GM12891 (cell line): ENCODE measurements at regions not wholly inside any gene's neighbourhood (a gene's known extent, or its start where the extent isn't known, plus 50 kb on each side); places are given as distances from the start of the nearest gene placed in this dataset.

Source experiments
- DNase-seq: peaks from one replicate; pipeline ENCODE4 v3.0.0; 2011; ENCODE audit warnings: low spot score; ENCODE audit not compliant: insufficient read length
- FAIRE-seq: peaks from 2 replicates; lab custom pipeline; 2011; peaks lifted over from hg19 to GRCh38; lab: Jason Lieb, UNC
- PAX5 ChIP-seq: IDR thresholded peaks from 2 replicates; pipeline ENCODE4 v1.6.1; 2011; ENCODE audit warnings: low read length, moderate library complexity, mild to moderate bottlenecking; ENCODE audit not compliant: insufficient read depth, severe bottlenecking
- POLR2A ChIP-seq: IDR thresholded peaks from 2 replicates; pipeline ENCODE4 v1.6.1; 2011; ENCODE audit warnings: low read depth, low read length, control low read depth
- POLR2AphosphoS5 ChIP-seq: IDR thresholded peaks from 2 replicates; pipeline ENCODE4 v1.6.1; 2011; ENCODE audit warnings: low read depth, low read length, control low read depth
- POU2F2 ChIP-seq: IDR thresholded peaks from 2 replicates; pipeline ENCODE4 v1.6.1; 2011; ENCODE audit warnings: low read depth, mild to moderate bottlenecking, control low read depth, low read length, moderate library complexity
- SPI1 ChIP-seq: IDR thresholded peaks from 2 replicates; pipeline ENCODE4 v1.6.1; 2011; ENCODE audit warnings: low read depth, low read length, control low read depth
- TAF1 ChIP-seq: IDR thresholded peaks from 2 replicates; pipeline ENCODE4 v1.6.1; 2011; ENCODE audit warnings: low read depth, low read length, control low read depth

- FAIRE-seq (no peak), DNase-seq (no peak)
- TF ChIP-seq SPI1: no peak
- TF ChIP-seq POLR2A: no peak
- TF ChIP-seq TAF1: no peak
- no peak for TF ChIP-seq POU2F2
- TF ChIP-seq PAX5: no peak
- TF ChIP-seq POLR2AphosphoS5: no peak
These were observed 151.4 kb downstream of the ETAA1 start for GRCh38 chr2:67548317-67549201.

DNA sequence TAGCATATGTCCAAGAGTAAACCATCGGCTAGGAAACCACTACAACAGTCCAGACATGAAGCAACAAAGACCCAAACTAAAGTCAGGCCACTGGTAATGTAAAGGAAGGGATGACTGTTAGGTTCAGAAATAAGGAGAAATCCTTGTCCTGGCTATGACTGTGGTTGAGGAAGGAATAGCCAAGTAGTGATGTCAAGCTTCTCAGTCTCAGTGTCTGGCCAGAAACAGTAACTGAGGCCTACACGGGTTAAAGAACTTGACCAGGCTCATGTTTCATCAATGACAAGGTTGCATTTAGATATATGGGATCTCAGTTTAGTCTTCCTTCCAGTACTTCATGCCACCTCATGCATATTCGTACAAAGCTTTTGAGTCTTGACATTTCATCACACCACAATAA, 162.0 kb downstream of the ETAA1 start:
- DNase-seq (no peak), FAIRE-seq (no peak)
- TF ChIP-seq TAF1: no peak
- no peak for TF ChIP-seq SPI1
- TF ChIP-seq POLR2AphosphoS5: no peak
- no peak for TF ChIP-seq POLR2A

- no peak for DNase-seq
- no peak for FAIRE-seq
- no peak for TF ChIP-seq TAF1
- no peak for TF ChIP-seq POLR2A
- no peak for TF ChIP-seq PAX5
- no peak for TF ChIP-seq POLR2AphosphoS5
- no peak for TF ChIP-seq POU2F2
- TF ChIP-seq SPI1: no peak
These were observed 163.8 kb downstream of the ETAA1 start for GRCh38 chr2:67560771-67561456.

- TF ChIP-seq POU2F2 (no peak), PAX5 (no peak), POLR2AphosphoS5 (no peak), TAF1 (no peak), POLR2A (no peak), SPI1 (no peak)
- no peak for DNase-seq
- FAIRE-seq: no peak
These were observed 164.4 kb downstream of the ETAA1 start for GRCh38 chr2:67561457-67561965.

GRCh38 chr2:67564076-67564475, 166.9 kb downstream of the ETAA1 start:
- DNase-seq (no peak), FAIRE-seq (no peak)
- no peak for TF ChIP-seq POLR2A

DNA sequence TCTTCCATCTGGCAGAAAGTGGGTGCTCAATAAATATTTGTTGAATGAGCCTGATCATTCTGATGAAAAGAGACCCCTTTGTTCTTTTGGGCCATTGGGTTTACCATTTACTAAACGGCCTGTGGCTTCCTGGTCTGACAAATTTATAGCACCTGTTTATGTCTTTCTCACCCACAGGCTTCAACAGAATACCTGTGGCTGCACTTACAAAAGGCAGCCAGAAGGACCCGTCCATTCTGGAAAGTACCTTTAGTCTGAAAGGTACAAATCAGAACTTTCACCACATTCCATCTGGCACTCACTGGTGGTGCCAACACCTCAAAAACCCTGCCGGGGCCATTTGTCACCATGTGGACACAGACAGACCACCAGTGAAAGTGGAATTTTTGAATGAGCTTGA, 167.5 kb downstream of the ETAA1 start:
- no peak for DNase-seq
- no peak for TF ChIP-seq POU2F2
- no peak for TF ChIP-seq POLR2A
- TF ChIP-seq POLR2AphosphoS5: no peak
- no peak for TF ChIP-seq PAX5
- TF ChIP-seq SPI1: no peak
- TF ChIP-seq TAF1: no peak
- FAIRE-seq: no peak

GRCh38 chr2:67565262-67565661, 168.1 kb downstream of the ETAA1 start:
- TF ChIP-seq POLR2A: no peak
- no peak for TF ChIP-seq POU2F2
- no peak for TF ChIP-seq PAX5
- no peak for TF ChIP-seq SPI1
- no peak for TF ChIP-seq TAF1
- TF ChIP-seq POLR2AphosphoS5: no peak
- no peak for DNase-seq
- no peak for FAIRE-seq

DNA sequence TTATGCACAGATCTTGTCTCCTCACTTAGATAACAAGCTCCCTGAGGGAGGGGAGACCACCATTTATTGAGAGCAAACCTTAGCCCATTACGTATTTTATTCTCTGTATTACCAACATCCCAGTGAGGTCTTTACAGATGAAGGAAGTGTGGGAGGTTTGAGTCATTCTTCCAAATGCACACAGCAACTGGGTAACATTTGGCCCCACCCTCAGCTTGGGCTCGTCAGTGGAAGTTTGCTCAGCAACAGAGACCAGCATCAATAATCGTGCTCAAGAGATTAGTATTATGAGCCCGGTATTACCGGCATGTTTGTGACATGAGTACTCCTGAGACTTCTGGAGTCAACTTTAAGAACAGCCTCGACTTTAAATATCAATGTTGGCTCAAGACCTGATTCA, 168.6 kb downstream of the ETAA1 start:
- DNase-seq (no peak), FAIRE-seq (no peak)
- TF ChIP-seq POLR2A: no peak
- TF ChIP-seq TAF1: no peak
- no peak for TF ChIP-seq PAX5
- TF ChIP-seq POLR2AphosphoS5: no peak

- TF ChIP-seq POLR2AphosphoS5: no peak
- DNase-seq (no peak), FAIRE-seq (no peak)
These were observed 169.2 kb downstream of the ETAA1 start for GRCh38 chr2:67566285-67566684.

GRCh38 chr2:67566958-67567635, 170.0 kb downstream of the ETAA1 start:
- no peak for DNase-seq
- TF ChIP-seq POLR2A: no peak
- no peak for TF ChIP-seq POLR2AphosphoS5
- no peak for TF ChIP-seq POU2F2
- TF ChIP-seq SPI1: no peak
- no peak for TF ChIP-seq PAX5
- no peak for TF ChIP-seq TAF1

More at GRCh38 chr2:67566958-67567635, 170.0 kb downstream of the ETAA1 start:
- FAIRE-seq: no peak
